Panc1 (cell line): ENCODE measurements at regions not wholly inside any gene's neighbourhood (a gene's known extent, or its start where the extent isn't known, plus 50 kb on each side); places are given as distances from the start of the nearest gene placed in this dataset.

Source experiments
- POLR2AphosphoS5 ChIP-seq: IDR thresholded peaks from 2 replicates; pipeline ENCODE4 v1.6.1; 2012; ENCODE audit warnings: mild to moderate bottlenecking, low read depth, low read length, moderate library complexity
- REST ChIP-seq, 2 experiments: IDR thresholded peaks; 2 replicates each; pipeline ENCODE4 v1.6.1; 2011 to 2012; ENCODE audit warnings: low read depth in 2 of 2, control low read depth in 1 of 2, low read length in 1 of 2, mild to moderate bottlenecking in 1 of 2, moderate library complexity in 1 of 2; ENCODE audit not compliant: insufficient read depth in 1 of 2
- SIN3A ChIP-seq: IDR thresholded peaks from 2 replicates; pipeline ENCODE4 v1.6.1; 2012; ENCODE audit warnings: low read depth, mild to moderate bottlenecking, low read length, moderate library complexity, borderline replicate concordance; ENCODE audit not compliant: insufficient read depth
- TCF7L2 ChIP-seq: IDR thresholded peaks from 2 replicates; pipeline ENCODE4 v1.6.1; 2011; ENCODE audit warnings: mild to moderate bottlenecking, low read depth, low read length, inconsistent platforms
- TF ChIP-seq, protein P1 (sequence below): fragments of 450-650 bp; IDR thresholded peaks from 2 replicates; pipeline ENCODE4 v1.5.1; 2017; ENCODE audit warnings: mild to moderate bottlenecking

DNA sequence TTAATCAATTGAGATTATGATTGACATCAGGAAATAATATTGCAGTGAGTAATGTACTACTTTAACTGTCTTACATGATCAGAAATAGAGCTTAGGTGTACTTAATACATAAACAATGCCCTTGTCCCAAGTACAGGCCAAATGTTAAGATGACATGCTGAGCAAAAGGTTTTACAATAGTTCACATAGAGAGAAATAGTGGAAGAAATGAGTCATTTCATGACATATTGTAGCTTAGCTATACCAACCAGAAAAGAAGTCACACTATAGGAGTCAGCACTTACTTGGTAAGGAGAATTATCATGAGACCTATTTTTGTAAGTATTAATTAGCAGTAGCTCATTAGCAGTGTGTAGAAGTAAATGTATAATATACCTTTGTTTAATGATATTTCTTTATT, 96.4 kb upstream of the NANOGP8 start:
- TF ChIP-seq POLR2AphosphoS5 (no peak), REST (IDR thresholded peaks at IDR 0.05; ENCODE audit: insufficient read depth in 1 of 2, low read depth in 2 of 2, low read length in 1 of 2) (no peak), SIN3A (no peak), TCF7L2 (no peak)
- TF ChIP-seq, protein P1, sequence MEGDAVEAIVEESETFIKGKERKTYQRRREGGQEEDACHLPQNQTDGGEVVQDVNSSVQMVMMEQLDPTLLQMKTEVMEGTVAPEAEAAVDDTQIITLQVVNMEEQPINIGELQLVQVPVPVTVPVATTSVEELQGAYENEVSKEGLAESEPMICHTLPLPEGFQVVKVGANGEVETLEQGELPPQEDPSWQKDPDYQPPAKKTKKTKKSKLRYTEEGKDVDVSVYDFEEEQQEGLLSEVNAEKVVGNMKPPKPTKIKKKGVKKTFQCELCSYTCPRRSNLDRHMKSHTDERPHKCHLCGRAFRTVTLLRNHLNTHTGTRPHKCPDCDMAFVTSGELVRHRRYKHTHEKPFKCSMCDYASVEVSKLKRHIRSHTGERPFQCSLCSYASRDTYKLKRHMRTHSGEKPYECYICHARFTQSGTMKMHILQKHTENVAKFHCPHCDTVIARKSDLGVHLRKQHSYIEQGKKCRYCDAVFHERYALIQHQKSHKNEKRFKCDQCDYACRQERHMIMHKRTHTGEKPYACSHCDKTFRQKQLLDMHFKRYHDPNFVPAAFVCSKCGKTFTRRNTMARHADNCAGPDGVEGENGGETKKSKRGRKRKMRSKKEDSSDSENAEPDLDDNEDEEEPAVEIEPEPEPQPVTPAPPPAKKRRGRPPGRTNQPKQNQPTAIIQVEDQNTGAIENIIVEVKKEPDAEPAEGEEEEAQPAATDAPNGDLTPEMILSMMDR: no peak
